HCT116 (cell line): ENCODE measurements at regions not wholly inside any gene's neighbourhood (a gene's known extent, or its start where the extent isn't known, plus 50 kb on each side); places are given as distances from the start of the nearest gene placed in this dataset.

Source experiments
- ATAC-seq: fragments of 200-7000 bp; cut with Tn5 transposase; 2 replicates; pipeline ENCODE4 v1.9.1; 2020; ENCODE audit warnings: mild to moderate bottlenecking, moderate library complexity
- BruUV-seq: library from RNA; stranded (reverse); fragments of 400-500 nt; replicated peaks from 2 replicates; lab custom pipeline; 2021; lab: Mats Ljungman, UMichigan
- CTCF ChIA-PET: fragments of 300-600 bp; sonication (Branson Sonifier 250); formaldehyde crosslinking; loops from one replicate; lab custom pipeline; 2021; ENCODE audit warnings: antibody characterized with exemption; lab: Charles Lee
- POLR2A ChIA-PET: fragments of 300-600, 350-600 bp; sonication (Branson Sonifier 250); formaldehyde crosslinking; loops from one replicate; lab custom pipeline; 2021; ENCODE audit warnings: antibody characterized with exemption; lab: Charles Lee
- RAD21 ChIA-PET, 2 experiments: fragments of 300-600 bp; sonication (Branson Sonifier 250); formaldehyde crosslinking; loops; one replicate each; lab custom pipeline; 2023; ENCODE audit warnings: low total read pairs in 2 of 2; ENCODE audit not compliant: uncharacterized antibody in 2 of 2, unreplicated experiment in 2 of 2, low non-redundant PET in 1 of 2; lab: Charles Lee
- DNase-seq: peaks from one replicate; pipeline ENCODE4 v3.0.0-alpha.2; 2010; ENCODE audit warnings: low read depth, low spot score
- H2AFZ ChIP-seq: fragments of 200-600 bp; shearing (Covaris generic), sonication (generic); 2 replicates; pipeline ENCODE4 v1.6.1; 2017; ENCODE audit warnings: low read depth, mixed run types, mixed read lengths, antibody characterized with exemption, low read length; ENCODE audit not compliant: poor library complexity, severe bottlenecking
- H3K27ac ChIP-seq: 2 replicates; pipeline ENCODE4 v1.5.1; 2012; ENCODE audit warnings: low read depth, low read length
- H3K27me3 ChIP-seq: fragments of 200-600 bp; sonication (generic); 2 replicates; pipeline ENCODE4 v1.6.1; 2016; ENCODE audit warnings: mixed run types, low read length, mixed read lengths; ENCODE audit not compliant: insufficient read depth
- H3K36me3 ChIP-seq, 2 experiments: fragments of 200-500 bp in 1 of 2; fragments of 200-600 bp in 1 of 2; sonication (Bioruptor generic) in 1 of 2; sonication (generic) in 1 of 2; 2 replicates each; pipeline versions ENCODE4 v1.5.1 to v1.6.1; 2014 to 2016; ENCODE audit warnings: low read length in 2 of 2, inconsistent platforms in 1 of 2, mixed read lengths in 1 of 2, mixed run types in 1 of 2; ENCODE audit not compliant: insufficient read depth in 2 of 2, control insufficient read depth in 1 of 2
- H3K4me1 ChIP-seq, 2 experiments: fragments of 200-600 bp in 1 of 2; sonication (generic) in 1 of 2; 2 replicates each; pipeline versions ENCODE4 v1.5.1 to v1.6.1; 2012 to 2017; ENCODE audit warnings: low read length in 2 of 2, inconsistent platforms in 1 of 2, mild to moderate bottlenecking in 1 of 2, mixed read lengths in 1 of 2, mixed run types in 1 of 2, moderate library complexity in 1 of 2; ENCODE audit not compliant: insufficient read depth in 2 of 2, control insufficient read depth in 1 of 2
- H3K4me2 ChIP-seq: fragments of 200-600 bp; sonication (generic); 2 replicates; pipeline ENCODE4 v1.6.1; 2017; ENCODE audit warnings: mixed run types, low read length, mixed read lengths
- H3K4me3 ChIP-seq, 2 experiments: fragments of 200-600 bp in 1 of 2; sonication (generic) in 1 of 2; replicated peaks in 1 of 2; 2 replicates each; pipeline ENCODE4 v1.5.1; 2011 to 2016; ENCODE audit warnings: low read length in 2 of 2, control low read depth in 1 of 2, low read depth in 1 of 2, mild to moderate bottlenecking in 1 of 2, mixed read lengths in 1 of 2, mixed run types in 1 of 2
- H3K79me2 ChIP-seq: fragments of 200-600 bp; sonication (generic); 2 replicates; pipeline ENCODE4 v1.6.1; 2017; ENCODE audit warnings: mild to moderate bottlenecking, mixed run types, low read length, moderate library complexity, mixed read lengths; ENCODE audit not compliant: insufficient read depth
- H3K9ac ChIP-seq: fragments of 200-600 bp; sonication (generic); 2 replicates; pipeline ENCODE4 v1.6.1; 2016; ENCODE audit warnings: low read length, mixed read lengths
- H3K9me2 ChIP-seq: fragments of 200-600 bp; sonication (generic), shearing (Covaris generic); 2 replicates; pipeline ENCODE4 v1.6.1; 2017; ENCODE audit warnings: mixed run types, mild to moderate bottlenecking, moderate library complexity; ENCODE audit not compliant: insufficient read depth
- H3K9me3 ChIP-seq, 2 experiments: fragments of 200-500 bp in 1 of 2; fragments of 200-600 bp in 1 of 2; sonication (Bioruptor generic) in 1 of 2; sonication (generic) in 1 of 2; 2 replicates each; pipeline ENCODE4 v1.6.1; 2014 to 2017; ENCODE audit warnings: low read length in 2 of 2, mixed read lengths in 2 of 2, inconsistent platforms in 1 of 2, low read depth in 1 of 2, mild to moderate bottlenecking in 1 of 2, mixed run types in 1 of 2, moderate library complexity in 1 of 2; ENCODE audit not compliant: control insufficient read depth in 1 of 2, insufficient read depth in 1 of 2
- H4K20me1 ChIP-seq: fragments of 200-600 bp; sonication (generic), shearing (Covaris generic); 2 replicates; pipeline ENCODE4 v1.6.1; 2017; ENCODE audit warnings: mixed run types, mild to moderate bottlenecking, moderate library complexity; ENCODE audit not compliant: insufficient read depth
- ATF3 ChIP-seq: IDR thresholded peaks from 2 replicates; pipeline ENCODE4 v1.6.1; 2012
- CEBPB ChIP-seq: IDR thresholded peaks from 2 replicates; pipeline ENCODE4 v1.6.1; 2012; ENCODE audit warnings: low read depth
- CTCF ChIP-seq, 3 experiments: fragments of 200-600 bp in 1 of 3; sonication (generic) in 1 of 3; IDR thresholded peaks in 2 of 3; conservative IDR thresholded peaks in 1 of 3; 2 replicates each; pipeline ENCODE4 v1.5.1; 2012 to 2017; ENCODE audit warnings: low read depth in 2 of 3, low read length in 2 of 3, antibody characterized with exemption in 1 of 3, borderline replicate concordance in 1 of 3, control low read depth in 1 of 3, mild to moderate bottlenecking in 1 of 3, mixed read lengths in 1 of 3, mixed run types in 1 of 3, moderate library complexity in 1 of 3; ENCODE audit not compliant: insufficient read depth in 1 of 3
- EGR1 ChIP-seq: IDR thresholded peaks from 2 replicates; pipeline ENCODE4 v1.6.1; 2012; ENCODE audit warnings: low read depth
- ELF1 ChIP-seq: IDR thresholded peaks from 2 replicates; pipeline ENCODE4 v1.6.1; 2012; ENCODE audit warnings: low read depth, borderline replicate concordance
- EZH2 ChIP-seq: fragments of 200-600 bp; sonication (generic); IDR thresholded peaks from 2 replicates; pipeline ENCODE4 v1.6.1; 2017; ENCODE audit warnings: antibody characterized with exemption, mixed run types
- EZH2phosphoT487 ChIP-seq: fragments of 200-600 bp; IDR thresholded peaks from 2 replicates; pipeline ENCODE4 v1.6.1; 2018; ENCODE audit warnings: antibody characterized with exemption, borderline replicate concordance
- FOSL1 ChIP-seq: IDR thresholded peaks from 2 replicates; pipeline ENCODE4 v1.6.1; 2012; ENCODE audit warnings: low read depth
- POLR2A ChIP-seq: IDR thresholded peaks from 2 replicates; pipeline ENCODE4 v1.7.0; 2011; ENCODE audit warnings: borderline replicate concordance; ENCODE audit not compliant: insufficient read depth, insufficient read length; ENCODE audit errors: extremely low read depth
- POLR2AphosphoS5 ChIP-seq: IDR thresholded peaks from 2 replicates; pipeline ENCODE4 v1.6.1; 2011; ENCODE audit warnings: mild to moderate bottlenecking, low read depth, low read length, moderate library complexity
- SIN3A ChIP-seq: IDR thresholded peaks from 2 replicates; pipeline ENCODE4 v1.6.1; 2012; ENCODE audit warnings: low read depth
- SRF ChIP-seq: IDR thresholded peaks from 2 replicates; pipeline ENCODE4 v1.6.1; 2012; ENCODE audit warnings: low read depth
- TCF7L2 ChIP-seq: IDR thresholded peaks from 2 replicates; pipeline ENCODE4 v1.7.0; 2011; ENCODE audit warnings: borderline replicate concordance, inconsistent platforms; ENCODE audit not compliant: insufficient read depth, insufficient read length; ENCODE audit errors: extremely low read depth
- YY1 ChIP-seq: IDR thresholded peaks from 2 replicates; pipeline ENCODE4 v1.6.1; 2011; ENCODE audit warnings: low read length, low read depth, moderate library complexity, mild to moderate bottlenecking; ENCODE audit not compliant: insufficient replicate concordance; ENCODE audit errors: extremely low read depth
- intact Hi-C: fragments of 100-400 bp; cut with micrococcal nuclease; formaldehyde crosslinking; loops from 2 replicates; pipeline ENCODE4 v1.10.0; 2022
- TF ChIP-seq, protein P1 (sequence below): IDR thresholded peaks from 2 replicates; pipeline ENCODE4 v1.6.1; 2011; ENCODE audit warnings: mild to moderate bottlenecking, low read length, moderate library complexity; ENCODE audit not compliant: insufficient replicate concordance; ENCODE audit errors: extremely low read depth
- TF ChIP-seq, protein P2 (sequence below): IDR thresholded peaks from 2 replicates; pipeline ENCODE4 v1.6.1; 2012; ENCODE audit warnings: low read depth

DNA sequence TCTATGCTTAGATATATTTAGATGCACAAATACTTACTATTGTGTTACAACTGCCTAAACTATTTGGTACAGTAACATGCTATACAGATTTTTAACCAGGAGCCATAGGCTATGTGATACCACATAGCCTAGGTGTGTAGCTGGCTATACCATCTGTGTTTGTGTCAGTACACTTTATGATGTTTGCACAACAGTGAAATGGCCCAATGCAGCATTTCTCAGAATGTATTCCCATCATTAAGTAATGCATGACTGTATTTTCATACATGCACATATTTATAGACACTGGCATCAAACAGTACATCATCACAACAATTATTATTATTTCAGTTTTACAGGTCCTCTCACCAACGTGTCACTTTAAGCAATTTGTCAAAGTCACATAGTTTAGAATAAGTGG is 979.5 kb upstream of the TENM4 start (continued):
- TF ChIP-seq YY1 (no peak), ELF1 (no peak), FOSL1 (no peak), ATF3 (no peak)

DNA sequence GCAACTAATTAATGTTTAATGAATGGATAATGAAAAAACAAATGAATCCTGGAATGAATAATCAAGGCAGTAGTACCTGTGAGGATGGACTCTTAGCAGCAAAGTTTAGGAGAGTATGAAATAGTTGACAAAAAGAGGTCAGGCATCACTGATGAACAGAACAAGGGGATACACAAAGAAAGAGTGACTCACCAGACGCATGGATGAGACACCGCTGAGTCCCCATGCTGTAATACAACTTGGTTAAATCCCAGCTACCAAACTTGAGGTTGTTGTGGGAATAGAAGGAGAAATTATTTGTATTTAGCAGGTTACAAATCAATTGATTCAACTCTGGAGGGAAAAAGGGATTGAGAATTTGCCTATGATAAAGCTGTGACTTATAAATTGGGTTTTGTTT is 976.9 kb upstream of the TENM4 start:
- BruUV-seq = no TSS peak
- no peaks in the 10 kb centered on the region for H3K79me2 ChIP-seq
- H3K27me3 ChIP-seq = no peaks in the 10 kb centered on the region
- H2AFZ ChIP-seq = no peak overlapping the region
- H3K9me2 ChIP-seq = no peaks in the 10 kb centered on the region
- H3K9me3 ChIP-seq = peaks cover 10 to 15% of the 10 kb centered on the region in 2 experiments; a peak in 2 of 4 replicates
- H3K27ac ChIP-seq = no peak overlapping the region
- H3K36me3 ChIP-seq = no peaks in the 10 kb centered on the region
- no peaks in the 10 kb centered on the region for H4K20me1 ChIP-seq
- intact Hi-C loops = no loop called here
- TF ChIP-seq ATF3 (no peak), FOSL1 (no peak), TCF7L2 (no peak), CEBPB (no peak), EGR1 (no peak), SIN3A (no peak), POLR2AphosphoS5 (no peak), EZH2 (no peak), POLR2A (no peak), CTCF (IDR thresholded peaks at IDR 0.05 in 2 of 3, conservative IDR thresholded peaks at IDR 0.05 in 1 of 3; ENCODE audit: borderline replicate concordance in 1 of 3, insufficient read depth in 1 of 3, low read depth in 2 of 3, low read length in 2 of 3) (no peak), SRF (no peak), EZH2phosphoT487 (no peak)
- TF ChIP-seq, protein P1, sequence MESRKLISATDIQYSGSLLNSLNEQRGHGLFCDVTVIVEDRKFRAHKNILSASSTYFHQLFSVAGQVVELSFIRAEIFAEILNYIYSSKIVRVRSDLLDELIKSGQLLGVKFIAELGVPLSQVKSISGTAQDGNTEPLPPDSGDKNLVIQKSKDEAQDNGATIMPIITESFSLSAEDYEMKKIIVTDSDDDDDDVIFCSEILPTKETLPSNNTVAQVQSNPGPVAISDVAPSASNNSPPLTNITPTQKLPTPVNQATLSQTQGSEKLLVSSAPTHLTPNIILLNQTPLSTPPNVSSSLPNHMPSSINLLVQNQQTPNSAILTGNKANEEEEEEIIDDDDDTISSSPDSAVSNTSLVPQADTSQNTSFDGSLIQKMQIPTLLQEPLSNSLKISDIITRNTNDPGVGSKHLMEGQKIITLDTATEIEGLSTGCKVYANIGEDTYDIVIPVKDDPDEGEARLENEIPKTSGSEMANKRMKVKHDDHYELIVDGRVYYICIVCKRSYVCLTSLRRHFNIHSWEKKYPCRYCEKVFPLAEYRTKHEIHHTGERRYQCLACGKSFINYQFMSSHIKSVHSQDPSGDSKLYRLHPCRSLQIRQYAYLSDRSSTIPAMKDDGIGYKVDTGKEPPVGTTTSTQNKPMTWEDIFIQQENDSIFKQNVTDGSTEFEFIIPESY = no peak
- TF ChIP-seq, protein P2, sequence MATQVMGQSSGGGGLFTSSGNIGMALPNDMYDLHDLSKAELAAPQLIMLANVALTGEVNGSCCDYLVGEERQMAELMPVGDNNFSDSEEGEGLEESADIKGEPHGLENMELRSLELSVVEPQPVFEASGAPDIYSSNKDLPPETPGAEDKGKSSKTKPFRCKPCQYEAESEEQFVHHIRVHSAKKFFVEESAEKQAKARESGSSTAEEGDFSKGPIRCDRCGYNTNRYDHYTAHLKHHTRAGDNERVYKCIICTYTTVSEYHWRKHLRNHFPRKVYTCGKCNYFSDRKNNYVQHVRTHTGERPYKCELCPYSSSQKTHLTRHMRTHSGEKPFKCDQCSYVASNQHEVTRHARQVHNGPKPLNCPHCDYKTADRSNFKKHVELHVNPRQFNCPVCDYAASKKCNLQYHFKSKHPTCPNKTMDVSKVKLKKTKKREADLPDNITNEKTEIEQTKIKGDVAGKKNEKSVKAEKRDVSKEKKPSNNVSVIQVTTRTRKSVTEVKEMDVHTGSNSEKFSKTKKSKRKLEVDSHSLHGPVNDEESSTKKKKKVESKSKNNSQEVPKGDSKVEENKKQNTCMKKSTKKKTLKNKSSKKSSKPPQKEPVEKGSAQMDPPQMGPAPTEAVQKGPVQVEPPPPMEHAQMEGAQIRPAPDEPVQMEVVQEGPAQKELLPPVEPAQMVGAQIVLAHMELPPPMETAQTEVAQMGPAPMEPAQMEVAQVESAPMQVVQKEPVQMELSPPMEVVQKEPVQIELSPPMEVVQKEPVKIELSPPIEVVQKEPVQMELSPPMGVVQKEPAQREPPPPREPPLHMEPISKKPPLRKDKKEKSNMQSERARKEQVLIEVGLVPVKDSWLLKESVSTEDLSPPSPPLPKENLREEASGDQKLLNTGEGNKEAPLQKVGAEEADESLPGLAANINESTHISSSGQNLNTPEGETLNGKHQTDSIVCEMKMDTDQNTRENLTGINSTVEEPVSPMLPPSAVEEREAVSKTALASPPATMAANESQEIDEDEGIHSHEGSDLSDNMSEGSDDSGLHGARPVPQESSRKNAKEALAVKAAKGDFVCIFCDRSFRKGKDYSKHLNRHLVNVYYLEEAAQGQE = no peak
- ChIA-PET POLR2A (no interaction called here), CTCF (no interaction called here), RAD21 (no interaction called here)
- H3K4me1 ChIP-seq = no peaks in the 10 kb centered on the region
- no peak overlapping the region for H3K4me2 ChIP-seq
- H3K9ac ChIP-seq = no peak overlapping the region
- H3K4me3 ChIP-seq = no peak overlapping the region
- ATAC-seq = no peak
- DNase-seq = no peak
